ENCODE measurements at regions not wholly inside any gene's neighbourhood (a gene's known extent, or its start where the extent isn't known, plus 50 kb on each side); places are given as distances from the start of the nearest gene placed in this dataset.

DNA sequence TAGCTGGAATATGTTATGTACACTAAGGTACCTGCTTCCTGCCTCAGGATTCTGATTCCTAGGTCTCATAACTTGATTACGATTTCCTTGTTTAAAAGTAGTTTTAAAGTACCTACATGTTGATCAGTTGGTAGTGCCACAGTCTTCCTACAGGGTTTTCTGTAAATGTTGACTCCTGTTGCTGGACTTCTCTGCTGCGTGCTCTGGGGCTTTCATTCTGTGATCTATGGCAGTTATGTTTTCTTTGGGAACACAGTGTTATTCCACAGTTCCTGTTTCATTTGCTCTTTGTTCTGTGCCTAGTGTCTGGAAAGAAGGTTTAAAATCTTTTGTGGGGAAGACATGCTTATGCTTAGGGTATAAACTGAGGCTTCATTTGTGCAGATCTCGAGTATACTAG lies 343.5 kb downstream of the PLK2 start:
- DNase-seq (ENCODE audit: low spot score): no peak

DNA sequence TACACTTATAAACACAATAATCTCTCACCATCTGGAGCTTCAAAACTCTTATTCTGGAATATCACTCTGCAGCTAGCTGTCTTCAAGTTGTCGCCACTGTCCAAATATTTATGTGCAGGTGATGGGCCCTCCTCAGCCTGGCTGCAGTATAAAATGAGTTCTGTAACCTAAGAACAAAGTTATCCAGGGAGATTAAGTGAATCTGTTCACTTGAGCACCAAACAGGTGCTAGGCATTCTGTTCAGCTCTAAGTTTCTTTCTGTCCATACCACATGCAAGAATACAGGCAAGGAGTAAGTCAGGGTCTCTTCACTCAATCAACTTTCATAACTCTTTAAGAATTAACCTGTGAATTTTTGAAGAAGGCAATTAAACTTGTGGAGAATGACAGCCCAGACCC lies 344.1 kb downstream of the PLK2 start:
- no peak for DNase-seq (ENCODE audit: low spot score)

- no peak for DNase-seq (ENCODE audit: low spot score)
These were observed 345.6 kb downstream of the PLK2 start for GRCh38 chr5:58114324-58114723.

DNA sequence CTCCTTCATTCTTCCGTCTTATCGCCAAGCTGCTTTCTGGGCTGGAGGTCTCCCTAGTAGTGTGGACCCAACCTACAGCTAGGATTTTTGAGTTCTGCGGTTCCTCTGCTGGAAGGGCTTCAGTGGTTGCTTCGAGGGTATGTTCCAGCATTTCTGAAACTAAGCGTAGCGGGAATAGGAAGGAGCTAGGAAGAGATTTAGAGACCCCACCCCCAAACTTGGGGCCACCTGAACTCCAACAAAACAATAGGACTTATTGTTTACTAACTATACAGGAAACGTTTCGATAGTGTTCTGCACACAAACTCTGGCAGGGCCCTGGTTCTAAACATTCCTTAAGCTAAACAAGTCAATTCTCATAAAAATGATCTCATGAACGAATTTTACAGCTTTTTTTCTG lies 346.7 kb downstream of the PLK2 start:
- no peak for DNase-seq (ENCODE audit: low spot score)

DNA sequence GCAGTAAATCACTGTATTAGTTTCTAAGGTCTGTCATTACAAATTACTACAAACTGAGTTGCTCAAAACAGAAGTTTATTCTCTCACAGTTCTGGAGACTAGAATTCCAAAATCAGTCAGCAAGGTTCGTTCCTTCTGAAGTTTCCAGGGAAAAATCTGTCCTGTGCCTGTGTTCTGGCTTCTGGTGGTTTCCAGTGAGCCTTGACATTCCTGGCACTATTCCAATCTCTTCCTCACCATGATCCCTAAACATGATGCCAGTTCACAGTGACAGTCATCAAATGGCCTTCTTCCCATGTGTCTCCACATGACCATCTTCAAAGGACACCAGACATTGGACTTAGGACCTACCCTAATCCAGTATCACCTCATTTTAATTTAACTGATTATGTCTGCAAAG lies 351.4 kb downstream of the PLK2 start:
- no peak for DNase-seq (ENCODE audit: low spot score)

DNA sequence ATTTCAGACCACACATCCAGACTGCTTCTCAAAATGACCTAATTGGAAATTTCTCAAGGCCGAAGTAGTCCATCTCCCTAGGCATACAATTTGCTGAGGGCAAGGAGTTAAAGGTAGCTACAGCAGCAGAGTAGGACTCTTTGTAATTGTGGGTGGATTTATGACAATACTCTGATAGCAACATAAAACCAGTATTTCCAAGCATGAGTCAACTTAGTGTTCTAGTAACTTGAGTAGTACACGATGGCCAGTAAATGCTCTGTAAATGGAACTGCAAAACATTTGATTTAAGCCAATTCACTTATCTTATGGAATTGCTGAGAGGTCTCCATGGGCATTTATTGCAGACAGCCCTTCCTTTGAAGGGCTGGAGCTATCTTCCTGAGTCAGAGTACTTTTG lies 352.2 kb downstream of the PLK2 start:
- DNase-seq (ENCODE audit: low spot score): no peak

DNA sequence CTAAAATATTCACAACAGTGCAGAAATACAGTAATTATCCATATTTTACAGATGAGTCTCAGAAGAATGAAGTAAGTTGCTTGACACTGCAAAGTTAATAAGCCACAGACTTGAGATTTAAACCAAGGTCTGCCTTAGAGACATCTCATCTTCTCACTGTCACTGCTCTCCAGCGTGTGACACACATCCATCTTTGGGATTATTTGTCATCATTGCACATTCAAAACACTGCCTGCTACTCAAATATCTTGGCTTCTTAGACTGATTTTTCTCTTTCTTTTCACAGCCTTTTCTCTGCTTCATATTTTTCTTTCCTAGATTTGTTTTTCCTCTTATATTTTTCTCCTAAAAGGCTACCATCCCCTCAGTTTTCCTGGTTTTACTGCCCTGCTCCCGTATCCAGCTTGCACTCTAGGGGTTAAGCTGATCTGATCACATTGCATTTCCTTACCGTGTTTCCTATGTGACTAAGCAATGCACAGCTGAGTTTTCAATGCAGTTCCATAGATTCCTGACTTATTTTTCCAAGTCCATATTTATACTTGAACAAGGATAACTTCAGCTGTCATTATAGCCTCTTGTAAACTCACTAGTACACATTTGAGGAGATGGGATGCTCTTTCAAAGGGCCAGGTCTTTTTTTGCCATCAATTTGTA lies 353.0 kb downstream of the PLK2 start:
- DNase-seq (ENCODE audit: low spot score): no peak

DNA sequence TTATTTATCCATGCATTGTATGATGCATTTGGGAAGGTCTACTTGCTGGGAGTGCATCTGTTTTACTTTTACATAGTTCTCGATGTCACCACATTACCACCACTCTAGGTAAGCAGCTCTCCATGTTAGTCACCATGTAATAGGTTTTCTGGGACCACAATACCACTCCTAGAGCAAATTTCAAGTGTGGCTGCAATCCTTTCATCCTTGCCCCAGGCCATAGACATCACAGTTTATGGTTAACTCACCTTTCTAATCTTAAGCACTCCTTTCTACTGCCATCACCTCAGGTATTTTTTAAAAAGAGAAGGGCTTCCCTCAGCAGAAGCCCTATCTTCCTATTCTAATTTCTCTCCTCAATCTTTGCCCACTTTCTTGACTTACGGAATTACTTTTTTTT lies 354.1 kb downstream of the PLK2 start:
- DNase-seq (ENCODE audit: low spot score): no peak

DNA sequence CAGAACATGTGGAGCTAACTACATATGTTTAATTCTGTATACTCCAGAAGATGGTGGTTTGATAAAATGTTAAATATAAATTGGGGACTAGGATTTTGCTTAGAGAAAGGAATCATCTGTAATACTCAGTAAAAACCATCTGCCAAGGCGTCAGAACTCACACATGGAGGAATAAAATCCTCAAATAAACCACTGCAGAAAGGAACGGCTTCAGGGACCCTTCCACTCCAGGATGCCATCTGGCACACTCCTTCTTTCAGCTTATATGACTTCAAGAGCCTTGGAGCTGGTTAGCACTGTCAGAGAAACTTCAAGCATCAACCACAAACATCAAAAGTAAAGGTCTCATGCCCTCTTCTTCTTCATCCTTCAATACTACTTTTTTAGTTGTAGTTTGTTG lies 360.6 kb downstream of the PLK2 start:
- DNase-seq (ENCODE audit: low spot score): no peak

DNA sequence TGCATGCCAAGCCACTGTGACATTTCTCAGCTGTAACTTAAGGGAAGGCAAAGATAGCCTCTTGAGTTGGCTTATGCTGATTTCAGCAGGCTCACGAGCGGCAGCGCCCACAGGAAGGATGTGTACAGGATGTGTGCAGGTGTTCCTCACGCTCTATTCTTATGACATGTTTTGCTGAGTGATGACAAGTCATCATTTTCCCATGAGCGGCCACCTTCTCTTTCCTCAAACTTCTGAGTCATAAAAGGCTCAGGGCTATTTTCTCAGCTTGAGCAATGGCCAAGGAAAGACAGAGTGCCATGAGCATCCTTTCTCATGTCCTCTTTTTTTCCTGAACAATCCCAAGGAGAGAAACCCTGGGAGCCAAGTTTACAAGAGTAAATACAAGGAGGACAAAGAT lies 365.9 kb downstream of the PLK2 start:
- DNase-seq (ENCODE audit: low spot score): no peak

DNA sequence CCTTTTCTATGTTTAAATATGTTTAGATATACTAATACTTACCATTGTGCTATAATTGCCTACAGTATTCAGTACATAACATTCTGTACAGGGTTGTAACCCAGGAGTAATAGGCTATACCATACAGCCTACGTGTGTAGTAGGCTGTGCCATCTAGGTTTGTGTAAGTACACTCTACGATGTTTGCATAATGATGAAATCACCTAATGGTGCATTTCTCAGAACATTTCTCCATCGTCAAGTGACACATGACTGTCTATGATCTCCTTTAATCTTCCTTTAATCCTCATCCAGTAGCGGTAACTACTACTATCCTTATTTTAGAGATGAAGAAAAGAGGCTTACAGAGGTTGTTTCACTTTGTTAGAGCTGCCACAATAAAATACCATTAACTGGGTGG lies 369.2 kb downstream of the PLK2 start:
- no peak for DNase-seq (ENCODE audit: low spot score)

- DNase-seq (ENCODE audit: low spot score): peak; percentile 98
These were observed 370.9 kb downstream of the PLK2 start for GRCh38 chr5:58088941-58089340.

DNA sequence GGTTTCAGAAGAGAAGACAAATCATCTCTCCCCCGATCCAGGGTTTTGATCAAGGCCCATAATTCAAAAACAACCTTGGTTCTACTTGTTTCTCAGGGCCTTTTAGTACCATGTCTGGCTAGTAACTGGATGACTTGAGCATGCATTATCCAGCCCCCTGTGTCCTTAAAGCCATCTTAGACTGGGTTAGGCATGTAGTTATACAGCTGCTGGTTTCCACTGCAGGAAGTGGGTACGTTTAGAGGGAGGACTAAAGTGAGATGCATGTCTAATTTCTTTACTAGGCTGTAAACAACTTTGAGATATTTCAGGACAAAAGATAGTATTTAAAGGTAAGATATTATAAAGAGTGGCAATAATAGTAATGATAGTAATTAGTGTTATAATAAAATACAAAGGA lies 372.0 kb downstream of the PLK2 start:
- DNase-seq (ENCODE audit: low spot score): no peak

- no peak for DNase-seq (ENCODE audit: low spot score)
These were observed 372.8 kb downstream of the PLK2 start for GRCh38 chr5:58087123-58087522.

DNA sequence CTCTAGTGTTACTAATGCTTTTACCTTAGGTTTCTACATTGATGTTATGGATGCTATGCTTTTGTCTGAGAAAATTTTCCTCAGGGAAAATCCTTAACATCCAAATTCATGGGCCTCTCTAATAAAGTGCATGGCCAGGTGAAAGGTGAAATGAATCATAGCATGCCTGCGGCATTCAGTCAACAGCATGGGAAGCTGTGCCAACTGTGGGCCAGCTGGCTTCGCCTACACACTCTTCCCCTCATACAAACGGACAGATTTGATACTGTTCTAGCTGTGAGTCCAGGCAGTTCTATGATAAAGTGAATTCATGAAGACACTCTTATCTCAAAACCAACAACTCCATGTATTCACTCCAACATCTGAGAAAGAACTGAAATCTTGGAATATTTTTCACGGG lies 374.1 kb downstream of the PLK2 start:
- DNase-seq (ENCODE audit: low spot score): peak; percentile 86

DNA sequence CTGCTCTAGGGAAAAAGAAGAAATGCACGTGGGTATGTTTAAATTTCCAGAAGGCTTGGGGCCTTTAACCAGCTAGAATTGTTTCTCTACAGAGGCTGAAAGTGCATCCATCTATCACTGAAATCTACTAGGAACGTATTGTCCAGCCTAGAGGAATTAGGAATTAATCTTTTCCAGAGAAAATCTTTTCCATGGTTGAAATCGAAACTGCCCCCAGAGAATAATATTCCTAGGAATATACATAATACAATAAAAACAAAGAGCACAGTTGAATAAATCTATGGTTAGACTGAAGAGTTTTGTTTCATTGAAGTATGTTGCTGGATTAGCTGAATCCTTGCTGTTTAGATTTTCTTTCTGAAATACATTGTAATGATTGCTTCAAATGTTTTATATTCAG lies 378.5 kb downstream of the PLK2 start:
- DNase-seq (ENCODE audit: low spot score): no peak

- DNase-seq (ENCODE audit: low spot score): peak; percentile 81
These were observed 379.3 kb downstream of the PLK2 start for GRCh38 chr5:58080573-58080972.

- no peak for DNase-seq (ENCODE audit: low spot score)
These were observed 381.9 kb downstream of the PLK2 start for GRCh38 chr5:58077966-58078365.

DNA sequence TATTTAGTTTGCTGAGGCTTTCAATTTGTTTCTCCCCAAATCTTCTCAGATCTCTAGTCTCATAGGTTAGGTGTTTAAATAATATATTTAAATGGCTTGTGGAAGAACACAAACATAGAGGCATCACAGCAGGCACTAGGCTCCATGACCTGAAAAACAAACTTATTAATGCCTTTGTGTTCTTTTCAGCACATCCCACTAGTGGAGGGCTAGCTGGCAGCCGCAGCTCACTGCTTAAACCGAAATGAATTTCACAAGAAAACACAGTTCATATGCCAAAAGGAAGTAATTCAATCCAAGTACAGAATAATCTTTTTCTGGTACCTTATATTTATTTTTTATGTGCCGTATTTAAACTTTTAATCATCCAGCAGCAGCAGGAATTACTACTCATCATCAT lies 382.5 kb downstream of the PLK2 start:
- DNase-seq (ENCODE audit: low spot score): no peak

DNA sequence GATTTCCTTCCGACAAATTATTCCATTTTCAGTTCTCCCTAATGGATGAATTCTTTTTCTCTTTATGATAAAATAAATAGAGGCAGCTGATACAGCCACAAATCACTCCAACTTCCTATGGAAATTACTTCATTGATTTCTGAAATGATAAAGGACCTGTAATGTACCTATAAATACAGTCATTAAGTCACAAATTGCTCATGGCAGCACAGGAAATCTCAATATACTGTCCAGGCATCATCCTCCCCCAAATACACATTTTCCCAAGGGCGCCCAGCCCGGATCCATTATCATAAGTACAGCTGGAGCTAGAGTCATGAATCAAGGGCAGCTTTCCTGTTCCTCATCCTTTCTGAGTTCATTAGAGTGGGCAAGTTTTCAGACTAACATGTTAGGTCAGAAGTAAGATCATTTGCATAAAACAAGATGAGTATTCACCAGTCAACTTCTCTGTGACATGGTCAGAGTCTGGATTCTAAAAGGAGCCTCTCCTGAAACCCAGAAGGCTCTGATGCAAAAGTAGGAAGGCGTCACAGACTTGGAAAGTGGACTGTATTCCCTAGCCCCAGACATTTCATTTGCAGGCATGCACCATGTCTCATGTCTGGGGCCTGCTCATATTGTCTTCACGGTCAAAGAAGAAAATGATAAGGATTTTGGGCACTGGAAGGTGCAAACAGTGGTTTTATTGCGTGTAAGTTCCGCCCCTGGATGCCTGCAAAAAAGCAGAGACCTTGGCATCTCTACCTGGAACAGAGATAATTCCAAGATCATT lies 383.2 kb downstream of the PLK2 start:
- DNase-seq (ENCODE audit: low spot score): no peak

- DNase-seq (ENCODE audit: low spot score): peak; percentile 70
These were observed 384.0 kb downstream of the PLK2 start for GRCh38 chr5:58075907-58076306.

DNA sequence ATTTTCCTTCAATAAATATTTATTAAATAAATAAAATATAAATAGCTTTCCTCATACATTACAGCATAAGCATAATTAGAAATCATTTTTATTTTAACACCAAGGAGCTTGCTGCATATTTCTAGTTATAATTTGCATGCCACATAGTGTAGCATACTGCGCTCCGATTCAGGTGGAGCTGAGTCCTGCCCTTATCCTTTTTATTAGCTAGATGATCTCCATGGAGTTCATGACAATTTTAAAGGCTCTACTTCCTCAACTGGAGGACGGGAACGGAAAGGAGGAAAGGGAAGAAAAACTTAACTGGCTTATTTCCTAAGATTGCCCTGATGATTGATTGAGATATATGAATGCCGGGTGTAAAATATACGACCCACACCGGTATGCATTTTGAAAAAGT lies 385.2 kb downstream of the PLK2 start:
- DNase-seq (ENCODE audit: low spot score): peak; percentile 67

GRCh38 chr5:58074222-58074621 lies 385.7 kb downstream of the PLK2 start:
- peak; percentile 67 for DNase-seq (ENCODE audit: low spot score)

DNA sequence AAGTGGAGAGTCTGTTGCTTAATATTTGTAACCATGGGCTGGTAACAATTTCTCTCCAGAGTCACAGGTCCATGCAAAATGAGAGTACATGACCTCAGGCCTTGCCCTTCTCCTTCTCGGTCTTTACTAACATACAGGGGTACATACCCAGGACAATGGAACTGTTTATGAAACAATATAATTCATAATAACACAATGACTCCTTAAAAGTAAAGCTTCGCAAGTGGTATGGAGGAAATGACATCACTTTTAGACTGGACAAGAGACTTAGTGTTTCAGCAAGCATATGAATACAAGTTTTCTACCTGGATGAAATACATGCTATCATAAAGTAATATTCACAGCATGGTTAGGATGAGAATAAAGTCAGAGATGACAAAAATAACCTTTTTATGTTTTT lies 386.6 kb downstream of the PLK2 start:
- DNase-seq (ENCODE audit: low spot score): no peak

All from HT-29 (cell line).